ENCODE measurements at regions not wholly inside any gene's neighbourhood (a gene's known extent, or its start where the extent isn't known, plus 50 kb on each side); places are given as distances from the start of the nearest gene placed in this dataset.

GRCh38 chr7:80563561-80564327 is 51.9 kb upstream of the GNAT3 start:
- Histone ChIP-seq H3K4me3 (ENCODE audit: low read depth, low read length, poor library complexity, severe bottlenecking) (no peak overlapping the region), H3K4me1 (ENCODE audit: insufficient read depth, low read length, poor library complexity, severe bottlenecking) (no peaks in the 10 kb centered on the region), H3K36me3 (ENCODE audit: insufficient read depth, low read length, poor library complexity, severe bottlenecking) (no peaks in the 10 kb centered on the region), H3K27me3 (replicated peaks; ENCODE audit: insufficient read depth, low read depth, low read length, poor library complexity) (no peaks in the 10 kb centered on the region), H3K9me3 (ENCODE audit: low read depth, low read length, poor library complexity, severe bottlenecking) (peaks cover 1% of the 10 kb centered on the region), H3K27ac (ENCODE audit: low read depth, low read length, poor library complexity, severe bottlenecking) (no peak overlapping the region)
- POLR2A ChIA-PET (ENCODE audit: low non-redundant PET): no interaction called here
- no peak for DNase-seq (ENCODE audit: low spot score)
- BruUV-seq (replicated peaks): no TSS peak
- CTCF ChIA-PET: no interaction called here
- TF ChIP-seq CTCF (conservative IDR thresholded peaks at IDR 0.05; ENCODE audit: low read depth, low read length) (no peak), EZH2 (IDR thresholded peaks at IDR 0.05; ENCODE audit: borderline replicate concordance, low read depth, low read length, poor library complexity, severe bottlenecking) (no peak)
- intact Hi-C loops (cut with micrococcal nuclease; ENCODE audit: unreplicated experiment): no loop called here

GRCh38 chr7:80565554-80565953 is 53.7 kb upstream of the GNAT3 start:
- no peaks in the 10 kb centered on the region for H3K4me1 ChIP-seq (ENCODE audit: insufficient read depth, low read length, poor library complexity, severe bottlenecking)
- DNase-seq (ENCODE audit: low spot score): no peak
- H3K27ac ChIP-seq (ENCODE audit: low read depth, low read length, poor library complexity, severe bottlenecking): no peak overlapping the region
- intact Hi-C loops (cut with micrococcal nuclease; ENCODE audit: unreplicated experiment): no loop called here
- ChIA-PET POLR2A (ENCODE audit: low non-redundant PET) (interaction anchor here (0.7 kb wide), 1 partner anchor 18 kb away, joined by 3 read pairs; no protein-coding TSS in a partner anchor), CTCF (no interaction called here)
- H3K9me3 ChIP-seq (ENCODE audit: low read depth, low read length, poor library complexity, severe bottlenecking): no peaks in the 10 kb centered on the region
- no peaks in the 10 kb centered on the region for H3K27me3 ChIP-seq (replicated peaks; ENCODE audit: insufficient read depth, low read depth, low read length, poor library complexity)
- BruUV-seq (replicated peaks): no TSS peak
- H3K36me3 ChIP-seq (ENCODE audit: insufficient read depth, low read length, poor library complexity, severe bottlenecking): no peaks in the 10 kb centered on the region
- no peak for TF ChIP-seq EZH2 (IDR thresholded peaks at IDR 0.05; ENCODE audit: borderline replicate concordance, low read depth, low read length, poor library complexity, severe bottlenecking)
- TF ChIP-seq CTCF (conservative IDR thresholded peaks at IDR 0.05; ENCODE audit: low read depth, low read length): no peak
- H3K4me3 ChIP-seq (ENCODE audit: low read depth, low read length, poor library complexity, severe bottlenecking): no peak overlapping the region

GRCh38 chr7:80581486-80582260 is 56.8 kb upstream of the CD36 start:
- Histone ChIP-seq H3K36me3 (ENCODE audit: insufficient read depth, low read length, poor library complexity, severe bottlenecking) (no peaks in the 10 kb centered on the region), H3K4me1 (ENCODE audit: insufficient read depth, low read length, poor library complexity, severe bottlenecking) (no peaks in the 10 kb centered on the region), H3K27me3 (replicated peaks; ENCODE audit: insufficient read depth, low read depth, low read length, poor library complexity) (no peaks in the 10 kb centered on the region), H3K9me3 (ENCODE audit: low read depth, low read length, poor library complexity, severe bottlenecking) (no peaks in the 10 kb centered on the region), H3K4me3 (ENCODE audit: low read depth, low read length, poor library complexity, severe bottlenecking) (no peak overlapping the region), H3K27ac (ENCODE audit: low read depth, low read length, poor library complexity, severe bottlenecking) (no peak overlapping the region)
- POLR2A ChIA-PET (ENCODE audit: low non-redundant PET): no interaction called here
- TF ChIP-seq EZH2 (IDR thresholded peaks at IDR 0.05; ENCODE audit: borderline replicate concordance, low read depth, low read length, poor library complexity, severe bottlenecking) (no peak), CTCF (conservative IDR thresholded peaks at IDR 0.05; ENCODE audit: low read depth, low read length) (no peak)
- BruUV-seq (replicated peaks): no TSS peak
- CTCF ChIA-PET: no interaction called here
- intact Hi-C loops (cut with micrococcal nuclease; ENCODE audit: unreplicated experiment): no loop called here
- no peak for DNase-seq (ENCODE audit: low spot score)
